IMR-90 (cell line): ENCODE measurements at regions not wholly inside any gene's neighbourhood (a gene's known extent, or its start where the extent isn't known, plus 50 kb on each side); places are given as distances from the start of the nearest gene placed in this dataset.
"Not testable (repeated sequence)": the region's sequence is repeated elsewhere in the genome, so short reads cannot be mapped to it uniquely, and the experiment has no call there.

Experiments used
- ATAC-seq: fragments of 200-7000 bp; cut with Tn5 transposase; 2 replicates; pipeline ENCODE4 v1.9.1; 2020; ENCODE audit warnings: low read depth, mild to moderate bottlenecking, moderate library complexity
- BruUV-seq: library from RNA; stranded (reverse); fragments of 400-500 nt; replicated peaks from 2 replicates; lab custom pipeline; 2021; lab: Mats Ljungman, UMichigan
- CTCF ChIA-PET: fragments of 300-600 bp; formaldehyde crosslinking; extraction: SDS; loops from one replicate; lab custom pipeline; 2021; ENCODE audit warnings: antibody characterized with exemption; lab: Yijun Ruan, JAX
- POLR2A ChIA-PET: fragments of 300-600 bp; sonication (Branson Sonifier 250); formaldehyde crosslinking; loops from one replicate; lab custom pipeline; 2022; ENCODE audit warnings: antibody characterized with exemption; ENCODE audit not compliant: unreplicated experiment; lab: Charles Lee
- DNase-seq: peaks from one replicate; pipeline ENCODE4 v3.0.0; 2013
- H2AFZ ChIP-seq: replicated peaks from 2 replicates; pipeline ENCODE3; 2013; ENCODE audit warnings: low read length, mild to moderate bottlenecking; ENCODE audit not compliant: poor library complexity
- H2AK5ac ChIP-seq: 2 replicates; pipeline ENCODE4 v1.6.1; 2013; ENCODE audit warnings: low read depth, low read length, inconsistent platforms
- H2AK9ac ChIP-seq: replicated peaks from 2 replicates; pipeline ENCODE3; 2013; ENCODE audit warnings: mild to moderate bottlenecking, low read depth, low read length, moderate library complexity; ENCODE audit not compliant: poor library complexity
- H2BK120ac ChIP-seq: 2 replicates; pipeline ENCODE4 v1.6.1; 2013; ENCODE audit warnings: low read depth, low read length, inconsistent platforms
- H2BK15ac ChIP-seq: 3 replicates; pipeline ENCODE4 v1.6.1; 2013; ENCODE audit warnings: low read depth, low read length, inconsistent platforms
- H2BK20ac ChIP-seq: 2 replicates; pipeline ENCODE4 v1.6.1; 2013; ENCODE audit warnings: low read depth, mild to moderate bottlenecking, inconsistent platforms, low read length, moderate library complexity
- H2BK5ac ChIP-seq: 2 replicates; pipeline ENCODE4 v1.6.1; 2013; ENCODE audit warnings: mild to moderate bottlenecking, low read depth, low read length, inconsistent platforms; ENCODE audit not compliant: poor library complexity, severe bottlenecking
- H3K14ac ChIP-seq: replicated peaks from 2 replicates; pipeline ENCODE4 v1.6.1; 2013; ENCODE audit warnings: low read depth, low read length, inconsistent platforms
- H3K18ac ChIP-seq: 2 replicates; pipeline ENCODE4 v1.6.1; 2013; ENCODE audit warnings: low read depth, low read length, control low read depth
- H3K23ac ChIP-seq: 2 replicates; pipeline ENCODE4 v1.6.1; 2013; ENCODE audit warnings: low read depth, low read length, inconsistent platforms
- H3K27ac ChIP-seq: 2 replicates; pipeline ENCODE4 v1.5.1; 2013; ENCODE audit warnings: mild to moderate bottlenecking, control low read depth, low read length; ENCODE audit not compliant: insufficient read depth
- H3K27me3 ChIP-seq: 2 replicates; pipeline ENCODE4 v1.6.1; 2013; ENCODE audit warnings: low read length; ENCODE audit not compliant: control insufficient read depth, insufficient read depth
- H3K36me3 ChIP-seq: 2 replicates; pipeline ENCODE4 v1.6.1; 2013; ENCODE audit warnings: low read length, mixed read lengths; ENCODE audit not compliant: control insufficient read depth, insufficient read depth
- H3K4ac ChIP-seq: 2 replicates; pipeline ENCODE4 v1.6.1; 2013; ENCODE audit warnings: low read depth, low read length, inconsistent platforms
- H3K4me1 ChIP-seq: 2 replicates; pipeline ENCODE4 v1.6.1; 2013; ENCODE audit warnings: low read length, mixed read lengths; ENCODE audit not compliant: control insufficient read depth, insufficient read depth
- H3K4me2 ChIP-seq: 2 replicates; pipeline ENCODE4 v1.6.1; 2013; ENCODE audit warnings: low read depth, mild to moderate bottlenecking, control low read depth, low read length, moderate library complexity
- H3K4me3 ChIP-seq: 2 replicates; pipeline ENCODE4 v1.5.1; 2013; ENCODE audit warnings: low read depth, mild to moderate bottlenecking, control low read depth, low read length, moderate library complexity; ENCODE audit not compliant: insufficient read depth
- H3K56ac ChIP-seq: 2 replicates; pipeline ENCODE4 v1.6.1; 2013; ENCODE audit warnings: low read length, inconsistent platforms; ENCODE audit not compliant: insufficient read depth; ENCODE audit errors: extremely low read depth
- H3K79me1 ChIP-seq, 2 experiments: 2 replicates each; pipeline ENCODE4 v1.6.1; 2013; ENCODE audit warnings: low read length in 2 of 2, inconsistent platforms in 1 of 2, low read depth in 1 of 2
- H3K9ac ChIP-seq: 2 replicates; pipeline ENCODE4 v1.6.1; 2013; ENCODE audit warnings: low read depth, low read length, control low read depth
- H3K9me1 ChIP-seq: 2 replicates; pipeline ENCODE4 v1.6.1; 2013; ENCODE audit warnings: low read length, inconsistent platforms; ENCODE audit not compliant: insufficient read depth
- H3K9me3 ChIP-seq: 2 replicates; pipeline ENCODE4 v1.6.1; 2013; ENCODE audit warnings: low read length; ENCODE audit not compliant: control insufficient read depth, insufficient read depth
- H4K20me1 ChIP-seq: 2 replicates; pipeline ENCODE4 v1.6.1; 2013; ENCODE audit warnings: low read length, inconsistent platforms; ENCODE audit not compliant: insufficient read depth
- H4K5ac ChIP-seq: 2 replicates; pipeline ENCODE4 v1.6.1; 2013; ENCODE audit warnings: mild to moderate bottlenecking, low read depth, low read length, control low read depth
- H4K8ac ChIP-seq, 2 experiments: 2 replicates each; pipeline ENCODE4 v1.6.1; 2013; ENCODE audit warnings: low read depth in 2 of 2, low read length in 2 of 2, control low read depth in 1 of 2, inconsistent platforms in 1 of 2
- H4K91ac ChIP-seq: 2 replicates; pipeline ENCODE4 v1.6.1; 2013; ENCODE audit warnings: low read depth, low read length, inconsistent platforms; ENCODE audit not compliant: insufficient read depth
- WGBS, 2 experiments: methylation state at CpG; one replicate each; pipeline versions ENCODE4 v1.1.5 to v1.1.7; 2013; ENCODE audit warnings: missing lambda C conversion rate in 2 of 2; ENCODE audit not compliant: insufficient read length in 1 of 2; ENCODE audit errors: extremely low coverage in 2 of 2; 5-methylcytosine and 5-hydroxymethylcytosine counted together
- dilution Hi-C: fragments of 300-500 bp; cut with HindIII; formaldehyde crosslinking; loops from one replicate; pipeline ENCODE4 v1.14.3; 2018; ENCODE audit warnings: low sequenced_read_pairs; ENCODE audit not compliant: unreplicated experiment
- in situ Hi-C: fragments of 300-500 bp; cut with MboI; formaldehyde crosslinking; loops from 3 replicates; pipeline ENCODE4 v1.14.3; 2019; ENCODE audit warnings: low sequenced_read_pairs, inconsistent platforms, mixed read lengths
- intact Hi-C: fragments of 100-400 bp; cut with micrococcal nuclease; formaldehyde crosslinking; loops from 2 replicates; pipeline ENCODE4 v1.10.0; 2022

GRCh38 chr21:6363591-6363990 lies 4157.8 kb upstream of the TPTE start:
- H3K9ac ChIP-seq, H2BK5ac ChIP-seq, H3K23ac ChIP-seq, intact Hi-C loops, H2BK120ac ChIP-seq, H2BK15ac ChIP-seq, H3K36me3 ChIP-seq, in situ Hi-C loops, H4K5ac ChIP-seq, H3K9me1 ChIP-seq, H3K14ac ChIP-seq, H2AK9ac ChIP-seq, H3K18ac ChIP-seq, H2AK5ac ChIP-seq, dilution Hi-C loops, H3K27me3 ChIP-seq, H3K4me1 ChIP-seq, H3K4ac ChIP-seq, H2AFZ ChIP-seq, H3K9me3 ChIP-seq, BruUV-seq, H3K4me3 ChIP-seq, H4K20me1 ChIP-seq, H4K8ac ChIP-seq, H3K56ac ChIP-seq, POLR2A ChIA-PET, H3K4me2 ChIP-seq, ATAC-seq, DNase-seq, H3K27ac ChIP-seq, H3K79me1 ChIP-seq, H4K91ac ChIP-seq, H2BK20ac ChIP-seq: not testable (repeated sequence)
- no CpG with 5 or more reads among the region's 1 CpG for WGBS, 2 experiments
- CTCF ChIA-PET: interaction anchor here (2.7 kb wide), 1 partner anchor 11 kb away, joined by 11 read pairs; no protein-coding TSS in a partner anchor

- H2AFZ ChIP-seq, H3K27me3 ChIP-seq, H2BK120ac ChIP-seq, H2BK5ac ChIP-seq, DNase-seq, dilution Hi-C loops, POLR2A ChIA-PET, BruUV-seq, H3K4me1 ChIP-seq, H3K9me3 ChIP-seq, H3K79me1 ChIP-seq, H4K20me1 ChIP-seq, H2AK9ac ChIP-seq, in situ Hi-C loops, H2BK15ac ChIP-seq, H3K18ac ChIP-seq, H4K91ac ChIP-seq, H3K56ac ChIP-seq, H3K36me3 ChIP-seq, H3K9me1 ChIP-seq, intact Hi-C loops, ATAC-seq, H2BK20ac ChIP-seq: not testable (repeated sequence)
- peak overlapping the region; percentile 25; the same call in 1 of the 2 replicates for H3K27ac ChIP-seq
- peak overlapping the region; percentile 67 for H3K9ac ChIP-seq
- H4K8ac ChIP-seq: peak overlapping the region; percentile 65 to 97; a peak in 3 of 4 replicates
- peak overlapping the region; percentile 33 for H3K4me3 ChIP-seq
- H3K4me2 ChIP-seq: peak overlapping the region; percentile 71
- H2AK5ac ChIP-seq: peak overlapping the region; percentile 43; the same call in 1 of the 2 replicates
- H3K4ac ChIP-seq: peak overlapping the region; percentile 76
- H4K5ac ChIP-seq: peak overlapping the region; percentile 31; the same call in 1 of the 2 replicates
- H3K14ac ChIP-seq: peak overlapping the region; percentile 44
- CTCF ChIA-PET: interaction anchor here (1.9 kb wide), 1 partner anchor 9 kb away, joined by 6 read pairs; no protein-coding TSS in a partner anchor
- no CpG with 5 or more reads among the region's 7 CpGs for WGBS, 2 experiments
- H3K23ac ChIP-seq: peak overlapping the region; percentile 72; the same call in 1 of the 2 replicates
Measured at GRCh38 chr21:6368824-6369223, 4152.6 kb upstream of the TPTE start.
